GM23338 (cell line): ENCODE measurements at regions not wholly inside any gene's neighbourhood (a gene's known extent, or its start where the extent isn't known, plus 50 kb on each side); places are given as distances from the start of the nearest gene placed in this dataset.

Experiments used
- EZH2 ChIP-seq: fragments of 200-600 bp; sonication (generic); IDR thresholded peaks from one replicate; pipeline ENCODE4 v1.8.0; 2017; ENCODE audit warnings: antibody characterized with exemption, mild to moderate bottlenecking, low read depth; ENCODE audit not compliant: unreplicated experiment
- JUNB ChIP-seq: IDR thresholded peaks from one replicate; pipeline ENCODE4 v1.6.1; 2016; ENCODE audit warnings: antibody characterized with exemption; ENCODE audit not compliant: unreplicated experiment
- POLR2AphosphoS5 ChIP-seq: IDR thresholded peaks from 2 replicates; pipeline ENCODE4 v1.6.1; 2016; ENCODE audit warnings: antibody characterized with exemption, low read depth
- ZNF114 ChIP-seq: fragments of 250-450 bp; sonication (Bioruptor Pico); IDR thresholded peaks from 2 replicates; pipeline ENCODE4 v1.5.0; 2020; ENCODE audit warnings: mild to moderate bottlenecking, moderate library complexity
- ZNF331 ChIP-seq: fragments of 250-450 bp; sonication (Bioruptor Pico); IDR thresholded peaks from 2 replicates; pipeline ENCODE4 v1.5.0; 2020; ENCODE audit warnings: low read depth, mild to moderate bottlenecking, moderate library complexity
- TF ChIP-seq, protein P1 (sequence below), 2 experiments: fragments of 200-600 bp in 1 of 2; sonication (generic) in 1 of 2; conservative IDR thresholded peaks; 2 replicates each; pipeline versions ENCODE4 v1.5.1 to v1.6.1; 2016 to 2017; ENCODE audit warnings: antibody characterized with exemption in 2 of 2, low read depth in 2 of 2, mild to moderate bottlenecking in 2 of 2, moderate library complexity in 1 of 2
- TF ChIP-seq, protein P2 (sequence below): fragments of 250-450 bp; sonication (Bioruptor Pico); IDR thresholded peaks from 2 replicates; pipeline ENCODE4 v1.5.0; 2020; ENCODE audit warnings: mild to moderate bottlenecking, moderate library complexity

DNA sequence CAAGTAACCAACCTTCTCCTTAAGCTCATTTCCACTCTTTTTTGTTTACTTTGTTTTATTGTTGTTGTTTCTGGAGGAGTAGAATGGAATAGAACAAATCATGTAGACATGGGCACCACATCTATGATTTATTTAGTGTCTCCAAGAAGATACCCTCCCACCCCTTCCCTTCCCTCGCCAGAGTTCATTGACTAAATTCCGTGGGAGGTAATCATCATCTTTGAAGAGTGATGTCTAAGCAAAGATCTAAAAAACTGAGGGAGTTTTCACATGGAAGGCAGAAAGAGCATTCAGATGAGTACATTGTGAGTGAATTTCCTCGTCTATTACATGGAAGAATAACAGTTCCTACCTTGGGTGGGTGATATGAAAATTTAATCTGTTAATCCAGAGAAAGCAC lies 136.2 kb downstream of the SEC16B start:
- TF ChIP-seq, protein P1, sequence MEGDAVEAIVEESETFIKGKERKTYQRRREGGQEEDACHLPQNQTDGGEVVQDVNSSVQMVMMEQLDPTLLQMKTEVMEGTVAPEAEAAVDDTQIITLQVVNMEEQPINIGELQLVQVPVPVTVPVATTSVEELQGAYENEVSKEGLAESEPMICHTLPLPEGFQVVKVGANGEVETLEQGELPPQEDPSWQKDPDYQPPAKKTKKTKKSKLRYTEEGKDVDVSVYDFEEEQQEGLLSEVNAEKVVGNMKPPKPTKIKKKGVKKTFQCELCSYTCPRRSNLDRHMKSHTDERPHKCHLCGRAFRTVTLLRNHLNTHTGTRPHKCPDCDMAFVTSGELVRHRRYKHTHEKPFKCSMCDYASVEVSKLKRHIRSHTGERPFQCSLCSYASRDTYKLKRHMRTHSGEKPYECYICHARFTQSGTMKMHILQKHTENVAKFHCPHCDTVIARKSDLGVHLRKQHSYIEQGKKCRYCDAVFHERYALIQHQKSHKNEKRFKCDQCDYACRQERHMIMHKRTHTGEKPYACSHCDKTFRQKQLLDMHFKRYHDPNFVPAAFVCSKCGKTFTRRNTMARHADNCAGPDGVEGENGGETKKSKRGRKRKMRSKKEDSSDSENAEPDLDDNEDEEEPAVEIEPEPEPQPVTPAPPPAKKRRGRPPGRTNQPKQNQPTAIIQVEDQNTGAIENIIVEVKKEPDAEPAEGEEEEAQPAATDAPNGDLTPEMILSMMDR (conservative IDR thresholded peaks at IDR 0.05; ENCODE audit: low read depth in 2 of 2) = no peak
- TF ChIP-seq EZH2 (no peak), JUNB (no peak), POLR2AphosphoS5 (no peak), ZNF114 (CRISPR knock-in tag) (no peak), ZNF331 (CRISPR knock-in tag) (no peak)
- TF ChIP-seq, protein P2, sequence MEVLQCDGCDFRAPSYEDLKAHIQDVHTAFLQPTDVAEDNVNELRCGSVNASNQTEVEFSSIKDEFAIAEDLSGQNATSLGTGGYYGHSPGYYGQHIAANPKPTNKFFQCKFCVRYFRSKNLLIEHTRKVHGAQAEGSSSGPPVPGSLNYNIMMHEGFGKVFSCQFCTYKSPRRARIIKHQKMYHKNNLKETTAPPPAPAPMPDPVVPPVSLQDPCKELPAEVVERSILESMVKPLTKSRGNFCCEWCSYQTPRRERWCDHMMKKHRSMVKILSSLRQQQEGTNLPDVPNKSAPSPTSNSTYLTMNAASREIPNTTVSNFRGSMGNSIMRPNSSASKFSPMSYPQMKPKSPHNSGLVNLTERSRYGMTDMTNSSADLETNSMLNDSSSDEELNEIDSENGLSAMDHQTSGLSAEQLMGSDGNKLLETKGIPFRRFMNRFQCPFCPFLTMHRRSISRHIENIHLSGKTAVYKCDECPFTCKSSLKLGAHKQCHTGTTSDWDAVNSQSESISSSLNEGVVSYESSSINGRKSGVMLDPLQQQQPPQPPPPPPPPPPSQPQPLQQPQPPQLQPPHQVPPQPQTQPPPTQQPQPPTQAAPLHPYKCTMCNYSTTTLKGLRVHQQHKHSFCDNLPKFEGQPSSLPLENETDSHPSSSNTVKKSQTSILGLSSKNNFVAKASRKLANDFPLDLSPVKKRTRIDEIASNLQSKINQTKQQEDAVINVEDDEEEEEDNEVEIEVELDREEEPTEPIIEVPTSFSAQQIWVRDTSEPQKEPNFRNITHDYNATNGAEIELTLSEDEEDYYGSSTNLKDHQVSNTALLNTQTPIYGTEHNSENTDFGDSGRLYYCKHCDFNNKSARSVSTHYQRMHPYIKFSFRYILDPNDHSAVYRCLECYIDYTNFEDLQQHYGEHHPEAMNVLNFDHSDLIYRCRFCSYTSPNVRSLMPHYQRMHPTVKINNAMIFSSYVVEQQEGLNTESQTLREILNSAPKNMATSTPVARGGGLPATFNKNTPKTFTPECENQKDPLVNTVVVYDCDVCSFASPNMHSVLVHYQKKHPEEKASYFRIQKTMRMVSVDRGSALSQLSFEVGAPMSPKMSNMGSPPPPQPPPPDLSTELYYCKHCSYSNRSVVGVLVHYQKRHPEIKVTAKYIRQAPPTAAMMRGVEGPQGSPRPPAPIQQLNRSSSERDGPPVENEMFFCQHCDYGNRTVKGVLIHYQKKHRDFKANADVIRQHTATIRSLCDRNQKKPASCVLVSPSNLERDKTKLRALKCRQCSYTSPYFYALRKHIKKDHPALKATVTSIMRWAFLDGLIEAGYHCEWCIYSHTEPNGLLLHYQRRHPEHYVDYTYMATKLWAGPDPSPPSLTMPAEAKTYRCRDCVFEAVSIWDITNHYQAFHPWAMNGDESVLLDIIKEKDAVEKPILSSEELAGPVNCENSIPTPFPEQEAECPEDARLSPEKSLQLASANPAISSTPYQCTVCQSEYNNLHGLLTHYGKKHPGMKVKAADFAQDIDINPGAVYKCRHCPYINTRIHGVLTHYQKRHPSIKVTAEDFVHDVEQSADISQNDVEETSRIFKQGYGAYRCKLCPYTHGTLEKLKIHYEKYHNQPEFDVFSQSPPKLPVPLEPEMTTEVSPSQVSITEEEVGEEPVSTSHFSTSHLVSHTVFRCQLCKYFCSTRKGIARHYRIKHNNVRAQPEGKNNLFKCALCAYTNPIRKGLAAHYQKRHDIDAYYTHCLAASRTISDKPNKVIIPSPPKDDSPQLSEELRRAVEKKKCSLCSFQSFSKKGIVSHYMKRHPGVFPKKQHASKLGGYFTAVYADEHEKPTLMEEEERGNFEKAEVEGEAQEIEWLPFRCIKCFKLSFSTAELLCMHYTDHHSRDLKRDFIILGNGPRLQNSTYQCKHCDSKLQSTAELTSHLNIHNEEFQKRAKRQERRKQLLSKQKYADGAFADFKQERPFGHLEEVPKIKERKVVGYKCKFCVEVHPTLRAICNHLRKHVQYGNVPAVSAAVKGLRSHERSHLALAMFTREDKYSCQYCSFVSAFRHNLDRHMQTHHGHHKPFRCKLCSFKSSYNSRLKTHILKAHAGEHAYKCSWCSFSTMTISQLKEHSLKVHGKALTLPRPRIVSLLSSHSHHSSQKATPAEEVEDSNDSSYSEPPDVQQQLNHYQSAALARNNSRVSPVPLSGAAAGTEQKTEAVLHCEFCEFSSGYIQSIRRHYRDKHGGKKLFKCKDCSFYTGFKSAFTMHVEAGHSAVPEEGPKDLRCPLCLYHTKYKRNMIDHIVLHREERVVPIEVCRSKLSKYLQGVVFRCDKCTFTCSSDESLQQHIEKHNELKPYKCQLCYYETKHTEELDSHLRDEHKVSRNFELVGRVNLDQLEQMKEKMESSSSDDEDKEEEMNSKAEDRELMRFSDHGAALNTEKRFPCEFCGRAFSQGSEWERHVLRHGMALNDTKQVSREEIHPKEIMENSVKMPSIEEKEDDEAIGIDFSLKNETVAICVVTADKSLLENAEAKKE (CRISPR knock-in tag) = no peak
